ENCODE measurements at regions not wholly inside any gene's neighbourhood (a gene's known extent, or its start where the extent isn't known, plus 50 kb on each side); places are given as distances from the start of the nearest gene placed in this dataset.

- Mint-ChIP-seq H3K27me3 (ENCODE audit: insufficient read depth) (peaks cover 6% of the 10 kb centered on the region), H3K27ac (no peak overlapping the region), H3K36me3 (ENCODE audit: low read depth) (no peaks in the 10 kb centered on the region), H3K9me3 (peaks cover 7% of the 10 kb centered on the region), H3K4me3 (no peak overlapping the region), H3K4me1 (ENCODE audit: low read depth) (no peaks in the 10 kb centered on the region)
- no peak for DNase-seq (ENCODE audit: low spot score)
- intact Hi-C loops (cut with micrococcal nuclease): no loop called here
Observed at GRCh38 chr2:120461546-120462537, 115.9 kb downstream of the INHBB start.

DNA sequence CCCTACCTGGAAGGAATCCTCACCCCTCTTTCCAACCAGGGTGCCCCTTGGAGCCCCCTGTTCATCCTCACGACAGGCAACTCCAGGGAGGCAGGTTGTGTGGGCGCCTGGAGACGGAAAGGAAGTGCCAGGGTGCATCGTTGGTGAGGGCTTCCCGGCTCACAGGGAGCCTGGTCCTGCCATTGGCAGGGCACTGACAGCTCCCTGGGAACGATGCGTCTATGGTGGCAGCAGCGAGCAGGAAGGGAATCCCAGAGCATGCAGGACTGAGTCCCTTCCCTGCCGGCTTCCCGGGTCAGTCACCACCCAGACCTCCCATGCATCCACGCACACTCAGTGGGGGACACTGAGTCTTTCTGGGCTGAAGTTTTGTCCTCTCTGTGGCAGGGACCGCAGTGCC, 117.6 kb downstream of the INHBB start:
- Mint-ChIP-seq H3K27me3 (ENCODE audit: insufficient read depth) (no peaks in the 10 kb centered on the region), H3K4me1 (ENCODE audit: low read depth) (no peaks in the 10 kb centered on the region), H3K36me3 (ENCODE audit: low read depth) (no peaks in the 10 kb centered on the region), H3K4me3 (no peak overlapping the region), H3K27ac (no peak overlapping the region), H3K9me3 (no peaks in the 10 kb centered on the region)
- no peak for DNase-seq (ENCODE audit: low spot score)
- intact Hi-C loops (cut with micrococcal nuclease): no loop called here

DNA sequence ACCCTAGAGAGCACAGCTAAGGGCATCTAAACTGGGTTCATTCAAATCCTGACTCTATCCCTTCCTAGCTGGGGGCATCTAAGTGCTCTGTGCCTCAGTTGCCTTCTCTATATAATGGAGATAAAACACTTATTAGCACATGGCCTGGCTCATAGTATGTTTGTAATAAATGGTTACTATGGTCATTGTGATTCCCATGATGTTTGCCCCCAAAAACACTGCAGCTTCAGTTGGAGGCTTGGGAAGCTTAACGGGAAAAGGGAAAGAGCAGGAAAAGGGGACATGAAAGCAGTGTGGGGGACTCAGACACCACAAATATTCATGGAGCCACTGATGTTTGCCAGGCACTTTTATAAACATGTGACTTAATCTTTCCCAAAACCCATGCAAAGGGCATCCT, 118.1 kb downstream of the INHBB start:
- intact Hi-C loops (cut with micrococcal nuclease): no loop called here
- no peak overlapping the region for H3K4me3 Mint-ChIP-seq
- no peak for DNase-seq (ENCODE audit: low spot score)
- no peak overlapping the region for H3K27ac Mint-ChIP-seq
- H3K27me3 Mint-ChIP-seq (ENCODE audit: insufficient read depth): no peaks in the 10 kb centered on the region
- H3K4me1 Mint-ChIP-seq (ENCODE audit: low read depth): no peaks in the 10 kb centered on the region
- no peaks in the 10 kb centered on the region for H3K36me3 Mint-ChIP-seq (ENCODE audit: low read depth)
- no peaks in the 10 kb centered on the region for H3K9me3 Mint-ChIP-seq

- Mint-ChIP-seq H3K27me3 (ENCODE audit: insufficient read depth) (no peaks in the 10 kb centered on the region), H3K27ac (no peak overlapping the region), H3K9me3 (no peaks in the 10 kb centered on the region), H3K4me3 (no peak overlapping the region), H3K4me1 (ENCODE audit: low read depth) (no peaks in the 10 kb centered on the region), H3K36me3 (ENCODE audit: low read depth) (no peaks in the 10 kb centered on the region)
- DNase-seq (ENCODE audit: low spot score): no peak
- intact Hi-C loops (cut with micrococcal nuclease): no loop called here
Observed at GRCh38 chr2:120464448-120464931, 118.6 kb downstream of the INHBB start.

- intact Hi-C loops (cut with micrococcal nuclease): no loop called here
- Mint-ChIP-seq H3K4me3 (no peak overlapping the region), H3K27me3 (ENCODE audit: insufficient read depth) (no peaks in the 10 kb centered on the region)
Observed at GRCh38 chr2:120465012-120465700, 119.2 kb downstream of the INHBB start.

GRCh38 chr2:120465701-120465988, 119.7 kb downstream of the INHBB start:
- Mint-ChIP-seq H3K9me3 (no peaks in the 10 kb centered on the region), H3K36me3 (ENCODE audit: low read depth) (no peaks in the 10 kb centered on the region), H3K4me1 (ENCODE audit: low read depth) (no peaks in the 10 kb centered on the region), H3K27ac (no peak overlapping the region), H3K27me3 (ENCODE audit: insufficient read depth) (no peaks in the 10 kb centered on the region), H3K4me3 (no peak overlapping the region)
- intact Hi-C loops (cut with micrococcal nuclease): no loop called here
- no peak for DNase-seq (ENCODE audit: low spot score)

More at GRCh38 chr2:120465012-120465700, 119.2 kb downstream of the INHBB start:
- H3K36me3 Mint-ChIP-seq (ENCODE audit: low read depth): no peaks in the 10 kb centered on the region
- no peak for DNase-seq (ENCODE audit: low spot score)
- no peaks in the 10 kb centered on the region for H3K9me3 Mint-ChIP-seq
- no peaks in the 10 kb centered on the region for H3K4me1 Mint-ChIP-seq (ENCODE audit: low read depth)
- no peak overlapping the region for H3K27ac Mint-ChIP-seq

DNA sequence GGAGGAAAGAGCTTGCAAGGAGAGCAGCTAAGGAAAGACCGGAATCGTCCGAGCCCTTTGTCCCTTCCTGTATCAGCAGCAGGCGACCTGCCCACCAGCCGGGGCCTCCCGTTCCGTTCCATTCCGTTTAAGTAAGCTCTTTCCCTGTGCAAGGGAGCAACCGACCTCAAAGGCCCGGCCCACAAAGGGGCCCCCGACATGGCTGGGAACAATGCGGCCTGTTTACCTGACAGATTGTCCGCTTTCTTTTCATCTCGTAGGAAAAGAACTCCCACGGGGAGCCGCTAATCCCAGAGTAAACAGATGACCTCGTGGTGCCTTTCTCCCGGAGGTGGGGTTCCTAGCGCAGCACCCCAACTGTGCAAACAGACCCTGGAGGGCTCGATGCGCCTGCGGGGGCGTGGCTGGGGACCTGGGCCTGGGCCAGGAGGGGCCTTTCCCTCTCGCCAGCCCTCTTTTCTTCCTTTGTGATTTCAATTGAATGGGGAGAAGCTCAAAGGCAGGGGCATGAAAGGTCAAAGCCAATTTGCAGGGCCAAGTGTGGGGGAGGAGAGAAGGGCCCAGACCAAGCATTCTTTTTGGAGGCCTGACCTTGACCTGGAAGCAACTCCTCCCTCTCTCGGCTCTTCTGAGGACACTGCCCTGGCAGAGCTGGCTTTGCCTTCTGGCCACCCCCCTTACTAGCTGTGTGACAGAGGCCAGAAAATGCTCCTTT, 120.2 kb downstream of the INHBB start:
- Mint-ChIP-seq H3K27ac (no peak overlapping the region), H3K36me3 (ENCODE audit: low read depth) (no peaks in the 10 kb centered on the region), H3K4me1 (ENCODE audit: low read depth) (no peaks in the 10 kb centered on the region), H3K4me3 (no peak overlapping the region), H3K27me3 (ENCODE audit: insufficient read depth) (no peaks in the 10 kb centered on the region), H3K9me3 (no peaks in the 10 kb centered on the region)
- DNase-seq (ENCODE audit: low spot score): no peak
- intact Hi-C loops (cut with micrococcal nuclease): no loop called here

DNA sequence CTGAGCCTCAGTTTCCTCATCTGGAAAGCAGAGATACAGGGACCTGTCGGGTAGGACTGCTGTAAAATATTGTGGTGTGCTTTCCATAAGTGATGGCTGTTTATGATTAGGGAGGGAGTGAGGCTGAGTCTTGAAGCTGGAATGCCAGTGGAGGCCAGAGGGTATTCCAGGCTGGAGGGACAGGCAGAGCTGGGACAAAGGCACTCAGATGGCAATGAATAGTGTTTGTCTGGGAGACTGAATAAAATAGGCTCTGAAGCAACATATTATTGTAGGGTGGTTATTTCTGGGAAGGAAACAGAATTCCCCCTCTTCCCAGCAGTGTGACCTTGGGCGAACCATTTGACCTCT, 120.7 kb downstream of the INHBB start:
- Mint-ChIP-seq H3K27ac (no peak overlapping the region), H3K27me3 (ENCODE audit: insufficient read depth) (peaks cover 2% of the 10 kb centered on the region), H3K36me3 (ENCODE audit: low read depth) (no peaks in the 10 kb centered on the region), H3K4me1 (ENCODE audit: low read depth) (no peaks in the 10 kb centered on the region), H3K4me3 (no peak overlapping the region), H3K9me3 (no peaks in the 10 kb centered on the region)
- DNase-seq (ENCODE audit: low spot score): no peak
- intact Hi-C loops (cut with micrococcal nuclease): no loop called here

DNA sequence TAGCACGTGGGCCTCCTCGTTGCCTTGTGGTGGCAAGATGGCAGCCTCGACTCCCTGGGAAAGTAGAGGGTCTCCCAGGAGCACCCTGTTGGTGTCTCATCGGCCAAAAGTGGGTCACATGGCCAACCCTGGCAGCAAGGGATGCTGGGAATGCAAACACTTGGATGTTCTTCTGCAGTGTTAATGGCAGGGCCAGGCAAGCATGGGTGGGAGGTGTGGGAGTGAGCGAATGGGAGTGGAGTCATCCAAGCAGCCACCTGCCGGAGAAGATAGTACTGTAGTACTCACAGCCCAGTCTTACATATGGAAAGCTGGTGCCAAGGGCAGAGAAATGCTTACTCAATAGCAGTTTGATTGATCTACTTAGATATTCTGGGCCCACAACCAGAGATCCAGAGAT, 122.2 kb downstream of the INHBB start:
- Mint-ChIP-seq H3K4me1 (ENCODE audit: low read depth) (no peaks in the 10 kb centered on the region), H3K4me3 (no peak overlapping the region), H3K27me3 (ENCODE audit: insufficient read depth) (peaks cover 2% of the 10 kb centered on the region), H3K27ac (no peak overlapping the region), H3K36me3 (ENCODE audit: low read depth) (no peaks in the 10 kb centered on the region), H3K9me3 (no peaks in the 10 kb centered on the region)
- no peak for DNase-seq (ENCODE audit: low spot score)
- intact Hi-C loops (cut with micrococcal nuclease): no loop called here

DNA sequence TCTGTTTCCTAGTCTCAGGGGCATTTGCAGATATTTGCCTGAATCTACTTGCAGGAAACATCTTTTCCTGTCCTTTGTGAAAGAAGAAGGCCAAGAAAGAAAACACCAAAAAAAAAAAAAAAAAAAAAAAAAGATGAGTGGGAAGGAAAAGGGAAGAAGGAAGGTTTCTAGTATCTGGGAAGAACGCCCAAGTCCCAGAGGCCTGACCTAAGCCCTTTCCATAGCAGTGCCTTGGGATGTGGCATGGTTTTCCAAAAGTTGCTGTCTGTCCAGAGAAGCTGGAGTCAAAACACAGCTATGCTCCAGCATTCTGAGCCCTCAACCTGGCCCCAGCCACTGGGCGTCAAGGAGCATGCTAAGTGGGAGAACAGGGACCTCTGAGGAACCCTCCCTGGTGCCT, 123.5 kb downstream of the INHBB start:
- Mint-ChIP-seq H3K27me3 (ENCODE audit: insufficient read depth) (peaks cover 2% of the 10 kb centered on the region), H3K4me1 (ENCODE audit: low read depth) (no peaks in the 10 kb centered on the region), H3K36me3 (ENCODE audit: low read depth) (no peaks in the 10 kb centered on the region), H3K4me3 (no peak overlapping the region), H3K9me3 (no peaks in the 10 kb centered on the region), H3K27ac (no peak overlapping the region)
- intact Hi-C loops (cut with micrococcal nuclease): no loop called here
- no peak for DNase-seq (ENCODE audit: low spot score)

DNA sequence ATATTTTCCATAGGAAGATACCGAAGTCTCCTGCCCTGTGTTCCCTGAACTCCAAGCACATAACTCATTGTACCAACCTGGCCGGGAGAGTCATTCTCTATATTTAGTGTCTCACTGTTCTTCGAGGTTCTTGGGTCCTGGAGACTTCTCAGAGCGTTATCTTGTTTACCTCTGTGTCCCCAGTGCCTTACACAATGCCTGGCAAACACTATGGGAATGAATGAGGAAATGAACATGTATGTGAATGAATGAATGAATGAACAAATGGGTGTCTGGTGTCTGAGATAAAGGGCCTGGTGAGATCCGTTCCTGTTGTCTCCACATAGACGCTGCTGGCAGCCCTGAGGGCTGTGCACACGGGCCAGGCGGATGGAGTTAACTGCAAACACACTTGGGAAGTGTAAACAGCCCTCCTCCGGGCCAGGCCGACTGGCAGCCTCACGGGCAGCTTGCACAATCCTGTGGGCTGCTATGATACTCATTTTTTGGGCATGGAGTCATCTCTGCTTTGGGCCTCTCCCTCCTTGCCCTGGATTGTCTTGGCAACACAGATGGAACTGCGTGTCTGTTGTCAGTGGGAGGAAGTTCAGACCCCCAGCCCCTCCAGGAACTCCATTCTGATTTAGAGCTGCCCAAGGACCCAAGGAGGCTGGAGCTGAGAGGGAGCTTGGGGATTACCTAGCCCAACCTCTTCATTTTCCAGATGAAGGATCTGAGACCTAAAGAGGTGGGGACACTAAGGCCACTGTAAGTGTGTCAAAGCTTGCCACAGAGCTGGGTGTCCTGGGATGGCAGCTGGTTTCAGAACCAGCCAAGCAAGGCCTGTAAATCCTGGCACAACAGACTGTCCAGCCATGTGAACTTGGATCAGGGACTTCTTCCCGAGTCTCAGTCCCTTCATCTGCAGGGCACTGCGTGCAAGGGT, 124.4 kb downstream of the INHBB start:
- Mint-ChIP-seq H3K27me3 (ENCODE audit: insufficient read depth) (peaks cover 2% of the 10 kb centered on the region), H3K4me1 (ENCODE audit: low read depth) (no peaks in the 10 kb centered on the region), H3K27ac (no peak overlapping the region), H3K36me3 (ENCODE audit: low read depth) (no peaks in the 10 kb centered on the region), H3K9me3 (no peaks in the 10 kb centered on the region), H3K4me3 (no peak overlapping the region)
- intact Hi-C loops (cut with micrococcal nuclease): no loop called here
- DNase-seq (ENCODE audit: low spot score): no peak

GRCh38 chr2:120471166-120471565, 125.2 kb downstream of the INHBB start:
- no peak overlapping the region for H3K4me3 Mint-ChIP-seq
- no peaks in the 10 kb centered on the region for H3K36me3 Mint-ChIP-seq (ENCODE audit: low read depth)
- intact Hi-C loops (cut with micrococcal nuclease): no loop called here
- H3K9me3 Mint-ChIP-seq: no peaks in the 10 kb centered on the region
- DNase-seq (ENCODE audit: low spot score): no peak
- H3K27ac Mint-ChIP-seq: no peak overlapping the region
- H3K27me3 Mint-ChIP-seq (ENCODE audit: insufficient read depth): peaks cover 2% of the 10 kb centered on the region
- H3K4me1 Mint-ChIP-seq (ENCODE audit: low read depth): no peaks in the 10 kb centered on the region
